SH-SY5Y (cell line): ENCODE measurements at regions not wholly inside any gene's neighbourhood (a gene's known extent, or its start where the extent isn't known, plus 50 kb on each side); places are given as distances from the start of the nearest gene placed in this dataset.
A peak's percentile ranks its signal among the peaks of the same experiment; 100 is the strongest.

Source experiments
- GATA2 ChIP-seq: IDR thresholded peaks from 2 replicates; pipeline ENCODE4 v1.6.1; 2011; ENCODE audit warnings: mild to moderate bottlenecking, low read depth, low read length
- GATA3 ChIP-seq: IDR thresholded peaks from 2 replicates; pipeline ENCODE4 v1.6.1; 2011; ENCODE audit warnings: low read depth, mild to moderate bottlenecking, low read length, moderate library complexity

- no peak for TF ChIP-seq GATA2
- no peak for TF ChIP-seq GATA3
These were observed 505.6 kb downstream of the MAN2A1 start for GRCh38 chr5:110195288-110195687.

- TF ChIP-seq GATA2, result no peak
These were observed 512.1 kb downstream of the MAN2A1 start for GRCh38 chr5:110201791-110202190.

DNA sequence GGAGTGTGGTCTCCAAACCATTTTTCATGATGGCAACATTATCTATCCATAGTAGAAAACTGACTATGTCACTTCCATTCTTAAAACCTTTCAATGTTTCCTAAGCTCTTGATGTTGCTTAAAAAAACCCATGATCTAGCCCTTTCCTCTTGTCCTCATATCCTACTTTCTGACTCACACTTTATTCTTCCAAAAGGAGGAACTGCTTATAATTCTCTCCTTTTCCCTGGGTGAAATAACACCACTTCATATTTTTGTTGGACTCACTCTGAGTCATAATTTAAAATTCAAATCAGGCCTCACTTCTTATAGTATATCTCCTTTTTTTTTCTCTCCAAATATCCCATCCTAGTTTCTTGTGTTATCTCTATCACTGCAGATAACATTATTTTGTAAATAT is 513.9 kb downstream of the MAN2A1 start:
- TF ChIP-seq GATA2, result no peak
- TF ChIP-seq GATA3, result no peak

- TF ChIP-seq GATA2, result no peak
- no peak for TF ChIP-seq GATA3
These were observed 517.1 kb downstream of the TMEM232 start for GRCh38 chr5:110209401-110209800.

- TF ChIP-seq GATA2 (no peak), GATA3 (no peak)
These were observed 507.5 kb downstream of the TMEM232 start for GRCh38 chr5:110218981-110219380.

- TF ChIP-seq GATA2 (no peak), GATA3 (no peak)
These were observed 506.7 kb downstream of the TMEM232 start for GRCh38 chr5:110219769-110220168.

- TF ChIP-seq GATA3 (no peak), GATA2 (no peak)
These were observed 505.4 kb downstream of the TMEM232 start for GRCh38 chr5:110221036-110221435.

DNA sequence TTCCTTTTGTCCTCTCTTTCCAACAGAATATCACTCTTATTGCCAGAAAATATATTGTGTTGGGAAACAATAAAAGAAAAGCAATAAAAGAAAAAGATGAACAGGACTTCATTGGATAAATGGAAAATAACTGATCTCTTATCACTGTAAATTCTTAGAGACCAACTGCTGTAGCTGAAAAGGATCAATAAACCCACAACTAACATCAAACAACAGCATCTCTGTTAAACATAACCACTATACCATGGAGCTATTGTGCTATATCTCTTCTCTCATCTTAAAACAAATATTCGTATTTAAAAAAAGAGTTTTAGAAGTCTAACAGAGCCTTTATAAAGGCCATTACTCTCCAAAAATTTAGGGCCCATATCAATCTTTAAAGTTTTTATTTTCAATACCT is 502.4 kb downstream of the TMEM232 start:
- TF ChIP-seq GATA3 (no peak), GATA2 (no peak)

DNA sequence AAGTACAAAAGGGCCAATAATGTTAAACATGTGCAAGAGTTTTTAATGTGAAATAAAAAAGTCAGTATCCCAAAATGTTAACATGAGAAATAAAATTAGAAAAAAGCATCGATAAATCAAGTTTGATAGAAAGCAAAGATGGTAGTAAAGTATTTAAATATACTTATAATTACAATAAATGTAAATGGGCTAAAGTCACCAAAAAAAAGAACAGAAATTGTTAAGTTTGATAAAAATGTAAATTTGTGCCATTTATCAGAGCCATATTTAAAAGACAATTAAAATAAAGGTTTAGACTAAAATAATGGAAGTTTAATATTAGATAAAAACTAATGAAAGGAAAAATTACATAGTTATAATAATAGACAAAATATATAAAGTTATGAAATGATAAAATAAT is 500.5 kb downstream of the TMEM232 start:
- no peak for TF ChIP-seq GATA3
- TF ChIP-seq GATA2, result no peak

DNA sequence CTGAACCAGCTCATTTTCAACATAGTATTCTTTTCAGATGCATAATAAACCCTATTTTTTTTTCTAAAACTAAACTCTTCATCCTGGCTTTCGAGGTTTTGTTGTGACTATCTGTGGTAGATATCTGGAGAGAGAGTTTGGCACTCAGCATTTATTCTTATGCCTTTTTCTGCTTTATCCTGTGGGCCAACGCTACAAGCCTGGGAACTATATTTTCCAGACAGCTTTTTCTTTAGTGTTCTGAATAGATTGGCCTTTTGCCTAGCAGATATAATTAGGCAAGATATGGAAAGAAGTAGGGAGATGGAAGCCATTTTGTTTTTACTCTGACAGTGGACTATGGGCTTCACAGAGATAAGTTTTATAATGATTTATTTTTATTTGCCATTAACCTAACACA is 486.7 kb downstream of the TMEM232 start:
- TF ChIP-seq GATA2 (peak; percentile 43; the same call in 1 of the 2 replicates), GATA3 (no peak)

DNA sequence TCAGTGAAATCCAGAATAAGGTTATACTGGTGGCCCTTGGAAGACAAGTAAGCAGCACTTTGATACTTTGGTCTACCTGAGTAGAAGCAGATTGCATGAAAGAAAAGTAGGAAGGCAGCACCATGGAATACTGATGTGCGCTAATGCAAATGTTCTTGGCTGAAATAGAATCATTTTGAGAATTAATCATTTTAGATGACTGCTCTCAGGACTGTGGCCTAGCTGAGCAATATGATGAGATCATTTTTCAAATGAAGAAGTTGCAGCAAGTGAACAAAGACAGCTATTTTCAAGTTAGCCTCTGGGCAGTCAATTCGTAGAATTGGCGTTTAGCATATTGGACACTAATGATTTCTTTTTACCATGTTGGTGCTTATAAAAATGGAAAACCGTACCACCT is 483.5 kb downstream of the TMEM232 start:
- no peak for TF ChIP-seq GATA2
- no peak for TF ChIP-seq GATA3

DNA sequence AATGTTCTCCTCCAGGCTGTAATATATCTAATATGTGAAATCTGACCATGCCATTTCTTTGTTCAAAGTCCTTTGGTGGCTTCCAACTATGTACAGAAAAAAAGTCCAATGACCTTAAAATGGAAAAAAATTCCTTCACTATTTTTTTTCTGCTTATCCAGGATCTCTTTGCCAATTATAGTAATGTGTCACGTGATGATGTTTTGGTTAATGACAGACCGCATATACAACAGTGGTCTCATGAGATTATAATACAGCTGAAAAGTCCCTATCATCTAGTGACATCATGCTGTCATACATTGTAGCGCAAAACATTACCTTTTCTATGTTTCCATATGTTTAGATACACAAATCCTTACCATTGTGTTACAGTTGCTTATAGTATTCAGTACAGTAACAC is 477.6 kb downstream of the TMEM232 start:
- TF ChIP-seq GATA2 (no peak), GATA3 (no peak)

DNA sequence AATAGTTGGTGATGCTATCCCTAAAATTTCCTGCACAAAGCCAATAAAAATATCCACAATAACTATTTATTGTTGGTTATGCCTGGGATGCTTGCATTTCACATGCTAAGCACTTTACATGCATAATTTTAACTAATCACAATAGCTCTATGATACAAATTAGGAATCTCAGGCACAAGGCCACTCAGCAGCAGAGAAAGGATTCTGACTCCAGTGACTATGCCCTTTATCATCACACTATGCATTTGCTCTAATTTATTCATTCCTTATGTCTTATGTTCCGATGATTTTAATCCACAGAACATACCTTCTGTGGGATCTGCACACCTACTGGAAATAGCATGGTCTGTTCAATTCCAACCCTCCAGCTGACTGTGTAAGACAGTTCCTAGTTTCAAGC is 476.1 kb downstream of the TMEM232 start:
- TF ChIP-seq GATA2 (no peak), GATA3 (no peak)

DNA sequence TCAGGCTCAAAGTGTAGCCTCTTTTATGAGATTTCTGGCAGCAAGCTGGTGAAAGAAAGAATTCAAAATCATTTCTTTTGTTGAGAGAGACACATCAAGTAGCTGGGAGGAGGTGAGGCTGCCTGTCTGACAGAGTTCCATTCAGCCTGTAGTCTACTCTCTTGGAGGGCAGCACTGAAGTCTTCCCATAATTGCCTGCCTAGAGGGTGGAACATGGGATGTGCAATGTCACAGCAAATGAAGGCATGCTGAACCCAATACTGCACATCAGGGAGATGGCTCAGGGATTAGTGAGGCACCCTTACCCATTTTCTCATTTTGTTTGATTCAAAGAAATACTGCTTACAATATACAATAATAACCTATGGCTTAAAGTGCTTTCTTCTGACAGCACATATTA is 475.7 kb downstream of the TMEM232 start:
- TF ChIP-seq GATA3 (no peak), GATA2 (no peak)

- TF ChIP-seq GATA2 (no peak), GATA3 (no peak)
These were observed 475.1 kb downstream of the TMEM232 start for GRCh38 chr5:110251366-110251765.

GRCh38 chr5:110255194-110255593 is 471.3 kb downstream of the TMEM232 start:
- TF ChIP-seq GATA2, result no peak
- TF ChIP-seq GATA3, result no peak

- TF ChIP-seq GATA3 (no peak), GATA2 (no peak)
These were observed 470.2 kb downstream of the TMEM232 start for GRCh38 chr5:110256298-110256697.

DNA sequence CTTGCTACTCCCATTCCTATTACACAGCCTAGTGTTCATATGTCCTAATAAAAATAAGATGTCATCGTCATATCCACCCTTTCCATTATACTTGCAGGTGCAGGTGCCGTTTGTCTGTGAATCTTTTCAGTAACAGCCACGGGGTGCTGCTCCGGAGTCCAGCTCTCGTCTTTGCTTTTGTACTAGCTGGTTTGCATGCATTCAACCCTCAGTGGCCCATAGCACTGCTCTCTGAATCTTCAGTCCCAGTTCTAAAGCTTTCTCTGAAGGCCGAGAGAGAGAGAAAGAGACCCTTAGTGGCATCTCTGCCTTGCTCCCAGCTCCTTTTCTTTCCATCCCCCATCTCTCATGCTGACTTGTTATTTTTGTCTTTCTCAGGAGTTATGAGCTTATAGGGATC is 468.5 kb downstream of the TMEM232 start:
- TF ChIP-seq GATA3, result no peak
- no peak for TF ChIP-seq GATA2
